Activated CD4-positive, alpha-beta T cell treated with anti-CD3 and anti-CD28 coated beads, Interleukin-2, amount 10 ng/mL, durations not matched to agents 7 days and 5 days (primary cell): ENCODE measurements at regions not wholly inside any gene's neighbourhood (a gene's known extent, or its start where the extent isn't known, plus 50 kb on each side); places are given as distances from the start of the nearest gene placed in this dataset.

Source experiments
- CTCF ChIA-PET: fragments of 350-600 bp; sonication (Branson Sonifier 250); formaldehyde crosslinking; loops from one replicate; lab custom pipeline; 2021; ENCODE audit warnings: antibody characterized with exemption; lab: Charles Lee
- POLR2A ChIA-PET: fragments of 350-600 bp; sonication (Branson Sonifier 250); formaldehyde crosslinking; loops from one replicate; lab custom pipeline; 2021; ENCODE audit warnings: antibody characterized with exemption; lab: Charles Lee
- DNase-seq: peaks from one replicate; pipeline ENCODE4 v3.0.0-alpha.2; 2020
- H3K27ac Mint-ChIP-seq: one replicate; pipeline ENCODE4 v1.8.0; 2021; ENCODE audit warnings: mild to moderate bottlenecking, moderate library complexity, mixed read lengths
- H3K27me3 Mint-ChIP-seq: one replicate; pipeline ENCODE4 v1.8.0; 2021; ENCODE audit warnings: mixed read lengths
- H3K36me3 Mint-ChIP-seq: one replicate; pipeline ENCODE4 v1.8.0; 2021; ENCODE audit warnings: low read depth, mixed read lengths
- H3K4me1 Mint-ChIP-seq: one replicate; pipeline ENCODE4 v1.8.0; 2021; ENCODE audit warnings: mixed read lengths
- H3K4me3 Mint-ChIP-seq: one replicate; pipeline ENCODE4 v1.8.0; 2021; ENCODE audit warnings: mild to moderate bottlenecking, moderate library complexity, mixed read lengths
- H3K9me3 Mint-ChIP-seq: one replicate; pipeline ENCODE4 v1.8.0; 2021; ENCODE audit warnings: mixed read lengths

GRCh38 chr7:35988105-35988504 lies 164.9 kb upstream of the EEPD1 start:
- Mint-ChIP-seq H3K4me1 (no peaks in the 10 kb centered on the region), H3K9me3 (no peaks in the 10 kb centered on the region), H3K36me3 (no peaks in the 10 kb centered on the region), H3K27me3 (no peaks in the 10 kb centered on the region), H3K4me3 (no peak overlapping the region), H3K27ac (no peak overlapping the region)
- POLR2A ChIA-PET = no interaction called here
- DNase-seq = no peak
- CTCF ChIA-PET = interaction anchor here (1.3 kb wide), 1 partner anchor 304 kb away, joined by 3 read pairs; no protein-coding TSS in a partner anchor

GRCh38 chr7:35988818-35989217 lies 164.2 kb upstream of the EEPD1 start:
- H3K27ac Mint-ChIP-seq = no peak overlapping the region
- H3K36me3 Mint-ChIP-seq = no peaks in the 10 kb centered on the region
- CTCF ChIA-PET = interaction anchor here (1.3 kb wide), 1 partner anchor 303 kb away, joined by 3 read pairs; no protein-coding TSS in a partner anchor
- DNase-seq = no peak
- POLR2A ChIA-PET = no interaction called here
- H3K27me3 Mint-ChIP-seq = no peaks in the 10 kb centered on the region
- no peaks in the 10 kb centered on the region for H3K9me3 Mint-ChIP-seq
- H3K4me1 Mint-ChIP-seq = no peaks in the 10 kb centered on the region
- H3K4me3 Mint-ChIP-seq = no peak overlapping the region

GRCh38 chr7:35991511-35992232 lies 161.4 kb upstream of the EEPD1 start:
- no peak overlapping the region for H3K4me3 Mint-ChIP-seq
- ChIA-PET CTCF (no interaction called here), POLR2A (no interaction called here)
- H3K27me3 Mint-ChIP-seq = no peaks in the 10 kb centered on the region
- H3K27ac Mint-ChIP-seq = no peak overlapping the region
- no peaks in the 10 kb centered on the region for H3K4me1 Mint-ChIP-seq
- H3K9me3 Mint-ChIP-seq = no peaks in the 10 kb centered on the region
- no peaks in the 10 kb centered on the region for H3K36me3 Mint-ChIP-seq
- no peak for DNase-seq

GRCh38 chr7:35992436-35992835 lies 160.6 kb upstream of the EEPD1 start:
- Mint-ChIP-seq H3K27me3 (no peaks in the 10 kb centered on the region), H3K4me1 (no peaks in the 10 kb centered on the region), H3K4me3 (no peak overlapping the region), H3K9me3 (no peaks in the 10 kb centered on the region), H3K36me3 (no peaks in the 10 kb centered on the region), H3K27ac (no peak overlapping the region)
- no peak for DNase-seq
- POLR2A ChIA-PET = no interaction called here
- CTCF ChIA-PET = no interaction called here

GRCh38 chr7:35993113-35993512 lies 159.9 kb upstream of the EEPD1 start:
- DNase-seq = no peak
- POLR2A ChIA-PET = no interaction called here
- Mint-ChIP-seq H3K4me3 (no peak overlapping the region), H3K9me3 (no peaks in the 10 kb centered on the region), H3K27ac (no peak overlapping the region), H3K4me1 (no peaks in the 10 kb centered on the region), H3K27me3 (no peaks in the 10 kb centered on the region), H3K36me3 (no peaks in the 10 kb centered on the region)
- CTCF ChIA-PET = no interaction called here

- Mint-ChIP-seq H3K36me3 (no peaks in the 10 kb centered on the region), H3K27me3 (no peaks in the 10 kb centered on the region), H3K4me3 (no peak overlapping the region), H3K4me1 (no peaks in the 10 kb centered on the region), H3K27ac (no peak overlapping the region), H3K9me3 (no peaks in the 10 kb centered on the region)
- ChIA-PET CTCF (no interaction called here), POLR2A (no interaction called here)
- no peak for DNase-seq
Measured at GRCh38 chr7:35993676-35994606, 159.1 kb upstream of the EEPD1 start.

- no peaks in the 10 kb centered on the region for H3K9me3 Mint-ChIP-seq
- no peak overlapping the region for H3K27ac Mint-ChIP-seq
- no peaks in the 10 kb centered on the region for H3K36me3 Mint-ChIP-seq
- ChIA-PET CTCF (no interaction called here), POLR2A (no interaction called here)
- no peak overlapping the region for H3K4me3 Mint-ChIP-seq
- no peaks in the 10 kb centered on the region for H3K27me3 Mint-ChIP-seq
- no peaks in the 10 kb centered on the region for H3K4me1 Mint-ChIP-seq
- no peak for DNase-seq
Measured at GRCh38 chr7:35995334-35995733, 157.7 kb upstream of the EEPD1 start.

- H3K27ac Mint-ChIP-seq = no peak overlapping the region
- peaks cover 9% of the 10 kb centered on the region for H3K27me3 Mint-ChIP-seq
- CTCF ChIA-PET = no interaction called here
- H3K4me1 Mint-ChIP-seq = no peaks in the 10 kb centered on the region
- H3K9me3 Mint-ChIP-seq = no peaks in the 10 kb centered on the region
- no peak for DNase-seq
- no peaks in the 10 kb centered on the region for H3K36me3 Mint-ChIP-seq
- POLR2A ChIA-PET = no interaction called here
- no peak overlapping the region for H3K4me3 Mint-ChIP-seq
Measured at GRCh38 chr7:35998481-35998880, 154.6 kb upstream of the EEPD1 start.

- POLR2A ChIA-PET = no interaction called here
- no peaks in the 10 kb centered on the region for H3K4me1 Mint-ChIP-seq
- H3K27me3 Mint-ChIP-seq = peaks cover 9% of the 10 kb centered on the region
- H3K9me3 Mint-ChIP-seq = no peaks in the 10 kb centered on the region
- no peaks in the 10 kb centered on the region for H3K36me3 Mint-ChIP-seq
- no peak overlapping the region for H3K27ac Mint-ChIP-seq
- no peak for DNase-seq
- CTCF ChIA-PET = no interaction called here
- no peak overlapping the region for H3K4me3 Mint-ChIP-seq
Measured at GRCh38 chr7:36001546-36001945, 151.5 kb upstream of the EEPD1 start.

- no peak for DNase-seq
- peaks cover 9% of the 10 kb centered on the region for H3K27me3 Mint-ChIP-seq
- no peaks in the 10 kb centered on the region for H3K4me1 Mint-ChIP-seq
- ChIA-PET POLR2A (no interaction called here), CTCF (no interaction called here)
- H3K9me3 Mint-ChIP-seq = no peaks in the 10 kb centered on the region
- no peak overlapping the region for H3K27ac Mint-ChIP-seq
- no peak overlapping the region for H3K4me3 Mint-ChIP-seq
- no peaks in the 10 kb centered on the region for H3K36me3 Mint-ChIP-seq
Measured at GRCh38 chr7:36002900-36003299, 150.2 kb upstream of the EEPD1 start.

- ChIA-PET CTCF (no interaction called here), POLR2A (no interaction called here)
- DNase-seq = no peak
- Mint-ChIP-seq H3K4me1 (no peaks in the 10 kb centered on the region), H3K27ac (no peak overlapping the region), H3K9me3 (no peaks in the 10 kb centered on the region), H3K36me3 (no peaks in the 10 kb centered on the region), H3K27me3 (peaks cover 9% of the 10 kb centered on the region), H3K4me3 (no peak overlapping the region)
Measured at GRCh38 chr7:36003343-36003742, 149.7 kb upstream of the EEPD1 start.

- CTCF ChIA-PET = no interaction called here
- Mint-ChIP-seq H3K27me3 (peaks cover 9% of the 10 kb centered on the region), H3K27ac (no peak overlapping the region), H3K9me3 (no peaks in the 10 kb centered on the region), H3K4me1 (no peaks in the 10 kb centered on the region), H3K4me3 (no peak overlapping the region), H3K36me3 (no peaks in the 10 kb centered on the region)
- no peak for DNase-seq
- POLR2A ChIA-PET = no interaction called here
Measured at GRCh38 chr7:36005293-36005692, 147.8 kb upstream of the EEPD1 start.

- H3K4me3 Mint-ChIP-seq = no peak overlapping the region
- no peak overlapping the region for H3K27ac Mint-ChIP-seq
- no peaks in the 10 kb centered on the region for H3K36me3 Mint-ChIP-seq
- peaks cover 9% of the 10 kb centered on the region for H3K27me3 Mint-ChIP-seq
- ChIA-PET POLR2A (interaction anchor here (0.6 kb wide), 1 partner anchor 1035 kb away, joined by 4 read pairs; no protein-coding TSS in a partner anchor), CTCF (interaction anchor here (0.5 kb wide), 1 partner anchor 409 kb away, joined by 3 read pairs; no protein-coding TSS in a partner anchor)
- no peaks in the 10 kb centered on the region for H3K9me3 Mint-ChIP-seq
- DNase-seq = no peak
- no peaks in the 10 kb centered on the region for H3K4me1 Mint-ChIP-seq
Measured at GRCh38 chr7:36005876-36006275, 147.2 kb upstream of the EEPD1 start.
